ENCODE measurements at regions not wholly inside any gene's neighbourhood (a gene's known extent, or its start where the extent isn't known, plus 50 kb on each side); places are given as distances from the start of the nearest gene placed in this dataset.
"Not testable (repeated sequence)": the region's sequence is repeated elsewhere in the genome, so short reads cannot be mapped to it uniquely, and the experiment has no call there.

DNA sequence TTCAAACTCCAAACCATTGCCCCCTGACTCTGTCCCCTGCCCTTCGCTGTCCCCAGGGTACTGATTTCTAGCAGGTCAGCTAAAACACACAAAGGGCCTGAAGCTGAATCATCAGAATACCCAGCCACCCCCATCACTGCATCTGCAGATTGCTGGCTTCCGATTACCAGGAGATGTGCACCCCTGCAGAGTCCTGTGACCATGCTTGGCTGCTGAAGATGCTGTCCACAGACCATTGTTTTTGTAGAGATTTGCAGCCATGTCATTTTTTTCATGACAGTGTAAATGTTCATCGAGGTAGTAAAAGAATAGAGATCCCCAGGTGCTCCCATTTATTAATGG is 463.3 kb downstream of the STK39 start:
- H3K79me2 ChIP-seq (ENCODE audit: insufficient read depth, low read depth, low read length), result no peaks in the 10 kb centered on the region
- H3K4me1 ChIP-seq (ENCODE audit: insufficient read depth, low read length, poor library complexity, severe bottlenecking), result no peaks in the 10 kb centered on the region
- H4K20me1 ChIP-seq (ENCODE audit: insufficient read depth, low read length), result no peaks in the 10 kb centered on the region
- intact Hi-C loops (cut with micrococcal nuclease; ENCODE audit: unreplicated experiment), result no loop called here
- no peak for DNase-seq (ENCODE audit: low spot score)
- H3K4me2 ChIP-seq (ENCODE audit: low read length), result no peak overlapping the region
- no peak for TF ChIP-seq EZH2phosphoT487 (IDR thresholded peaks at IDR 0.05; ENCODE audit: borderline replicate concordance, low read depth, low read length)
- TF ChIP-seq, protein P1, sequence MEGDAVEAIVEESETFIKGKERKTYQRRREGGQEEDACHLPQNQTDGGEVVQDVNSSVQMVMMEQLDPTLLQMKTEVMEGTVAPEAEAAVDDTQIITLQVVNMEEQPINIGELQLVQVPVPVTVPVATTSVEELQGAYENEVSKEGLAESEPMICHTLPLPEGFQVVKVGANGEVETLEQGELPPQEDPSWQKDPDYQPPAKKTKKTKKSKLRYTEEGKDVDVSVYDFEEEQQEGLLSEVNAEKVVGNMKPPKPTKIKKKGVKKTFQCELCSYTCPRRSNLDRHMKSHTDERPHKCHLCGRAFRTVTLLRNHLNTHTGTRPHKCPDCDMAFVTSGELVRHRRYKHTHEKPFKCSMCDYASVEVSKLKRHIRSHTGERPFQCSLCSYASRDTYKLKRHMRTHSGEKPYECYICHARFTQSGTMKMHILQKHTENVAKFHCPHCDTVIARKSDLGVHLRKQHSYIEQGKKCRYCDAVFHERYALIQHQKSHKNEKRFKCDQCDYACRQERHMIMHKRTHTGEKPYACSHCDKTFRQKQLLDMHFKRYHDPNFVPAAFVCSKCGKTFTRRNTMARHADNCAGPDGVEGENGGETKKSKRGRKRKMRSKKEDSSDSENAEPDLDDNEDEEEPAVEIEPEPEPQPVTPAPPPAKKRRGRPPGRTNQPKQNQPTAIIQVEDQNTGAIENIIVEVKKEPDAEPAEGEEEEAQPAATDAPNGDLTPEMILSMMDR (conservative IDR thresholded peaks at IDR 0.05; ENCODE audit: low read length), result no peak
- no TSS peak for BruUV-seq (replicated peaks)
- no peaks in the 10 kb centered on the region for H3K36me3 ChIP-seq (ENCODE audit: insufficient read depth, low read length)
- H3K9me3 ChIP-seq (ENCODE audit: low read length), result no peaks in the 10 kb centered on the region
- ChIA-PET POLR2A (interaction anchor here (0.9 kb wide), 1 partner anchor 13 kb away, joined by 3 read pairs; no protein-coding TSS in a partner anchor), CTCF (ENCODE audit: unreplicated experiment) (no interaction called here)
- H3K27ac ChIP-seq (ENCODE audit: low read depth, low read length, poor library complexity, severe bottlenecking), result no peak overlapping the region
- no peak overlapping the region for H2AFZ ChIP-seq (ENCODE audit: low read length)
- H3K4me3 ChIP-seq (ENCODE audit: low read depth, low read length, poor library complexity, severe bottlenecking), result no peak overlapping the region
- no peaks in the 10 kb centered on the region for H3K9me2 ChIP-seq (ENCODE audit: insufficient read depth, low read length)

DNA sequence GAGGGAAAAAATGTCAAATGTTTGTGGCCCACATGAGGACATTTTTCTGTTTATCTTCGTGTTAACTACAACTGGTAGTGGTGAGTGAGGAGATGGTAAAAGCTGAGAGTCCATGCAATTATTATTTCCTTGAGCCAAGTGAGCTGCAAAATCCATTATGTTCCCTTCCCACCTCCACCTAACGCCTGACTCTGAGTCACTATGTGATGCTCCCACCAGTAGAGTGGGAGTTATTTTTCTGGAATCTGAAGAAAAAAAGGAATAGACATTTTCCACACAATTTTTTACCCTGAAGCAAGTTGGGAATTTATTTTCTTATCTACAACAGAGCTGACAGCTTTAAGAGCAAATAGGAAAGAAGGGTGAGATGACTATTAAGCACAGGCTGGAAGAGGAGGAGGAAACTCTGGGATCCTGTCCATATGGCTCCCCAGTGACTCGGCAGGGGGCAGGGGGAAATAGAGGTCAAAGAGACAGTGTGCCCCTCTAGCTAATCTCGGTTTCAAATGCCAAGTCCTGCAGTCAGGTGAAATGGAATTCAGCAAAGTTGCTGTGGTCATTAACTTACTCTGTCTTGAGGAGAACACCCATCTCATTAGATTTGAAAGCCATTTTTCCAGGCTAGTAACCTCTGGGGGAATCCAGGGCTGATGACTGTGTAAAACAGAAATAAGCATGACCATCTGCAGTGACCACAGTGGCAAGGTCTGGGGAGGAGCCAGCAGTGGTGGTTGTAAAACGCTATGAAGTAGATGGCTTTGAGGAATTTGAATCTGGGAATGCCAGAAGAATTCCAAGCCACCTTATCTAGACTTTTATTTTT is 463.9 kb downstream of the STK39 start:
- intact Hi-C loops (cut with micrococcal nuclease; ENCODE audit: unreplicated experiment), result no loop called here
- TF ChIP-seq EZH2phosphoT487 (IDR thresholded peaks at IDR 0.05; ENCODE audit: borderline replicate concordance, low read depth, low read length), result no peak
- TF ChIP-seq, protein P1 (conservative IDR thresholded peaks at IDR 0.05; ENCODE audit: low read length), result no peak
- Histone ChIP-seq H3K4me1 (ENCODE audit: insufficient read depth, low read length, poor library complexity, severe bottlenecking) (no peaks in the 10 kb centered on the region), H3K4me2 (ENCODE audit: low read length) (no peak overlapping the region), H3K27ac (ENCODE audit: low read depth, low read length, poor library complexity, severe bottlenecking) (no peak overlapping the region), H3K4me3 (ENCODE audit: low read depth, low read length, poor library complexity, severe bottlenecking) (no peak overlapping the region), H3K9me3 (ENCODE audit: low read length) (no peaks in the 10 kb centered on the region), H3K36me3 (ENCODE audit: insufficient read depth, low read length) (no peaks in the 10 kb centered on the region), H2AFZ (ENCODE audit: low read length) (no peak overlapping the region), H4K20me1 (ENCODE audit: insufficient read depth, low read length) (no peaks in the 10 kb centered on the region), H3K9me2 (ENCODE audit: insufficient read depth, low read length) (no peaks in the 10 kb centered on the region), H3K79me2 (ENCODE audit: insufficient read depth, low read depth, low read length) (no peaks in the 10 kb centered on the region)
- no peak for DNase-seq (ENCODE audit: low spot score)
- no TSS peak for BruUV-seq (replicated peaks)
- ChIA-PET POLR2A (interaction anchor here (0.8 to 0.9 kb wide), 2 partner anchors 13 to 79 kb away, joined by 3 read pairs; no protein-coding TSS in a partner anchor), CTCF (ENCODE audit: unreplicated experiment) (no interaction called here)

- H3K79me2 ChIP-seq (ENCODE audit: insufficient read depth, low read depth, low read length); H2AFZ ChIP-seq (ENCODE audit: low read length); H3K4me2 ChIP-seq (ENCODE audit: low read length); H3K9me2 ChIP-seq (ENCODE audit: insufficient read depth, low read length); DNase-seq (ENCODE audit: low spot score); H4K20me1 ChIP-seq (ENCODE audit: insufficient read depth, low read length); H3K4me3 ChIP-seq (ENCODE audit: low read depth, low read length, poor library complexity, severe bottlenecking); CTCF ChIA-PET (ENCODE audit: unreplicated experiment); H3K4me1 ChIP-seq (ENCODE audit: insufficient read depth, low read length, poor library complexity, severe bottlenecking); H3K36me3 ChIP-seq (ENCODE audit: insufficient read depth, low read length); H3K9me3 ChIP-seq (ENCODE audit: low read length); intact Hi-C loops (cut with micrococcal nuclease; ENCODE audit: unreplicated experiment); BruUV-seq (replicated peaks); H3K27ac ChIP-seq (ENCODE audit: low read depth, low read length, poor library complexity, severe bottlenecking): not testable (repeated sequence)
- POLR2A ChIA-PET, result interaction anchor here (0.6 kb wide), 1 partner anchor 352 kb away, joined by 4 read pairs; no protein-coding TSS in a partner anchor
Observed at GRCh38 chr2:167781629-167782028, 465.8 kb downstream of the STK39 start.
